Right lobe of liver (tissue), 4 donors: ENCODE measurements at regions not wholly inside any gene's neighbourhood (a gene's known extent, or its start where the extent isn't known, plus 50 kb on each side); places are given as distances from the start of the nearest gene placed in this dataset.

Source experiments
- CTCF ChIP-seq, 4 donors: fragments of 200-600 bp in 3 of 4; fragments of 450-650 bp in 1 of 4; IDR thresholded peaks; one replicate each; pipeline versions ENCODE4 v1.5.1 to v1.8.0; 2016 to 2022; ENCODE audit warnings: antibody characterized with exemption in 4 of 4, mild to moderate bottlenecking in 2 of 4
- POLR2A ChIP-seq: fragments of 450-650 bp; IDR thresholded peaks from one replicate; pipeline ENCODE4 v1.6.1; 2017; ENCODE audit warnings: antibody characterized with exemption, mild to moderate bottlenecking
- donor health status: DM: no; HTN: no; CAD: no.
- donor health status: DM: no; HTN: no; CAD: no.
- donor health status: DM: no; HTN: yes; CAD: no.

- TF ChIP-seq CTCF (IDR thresholded peaks at IDR 0.05), result no peak
- TF ChIP-seq POLR2A, result no peak
Measured at GRCh38 chr7:155870334-155871180, 58.3 kb upstream of the SHH start.
